COLO668 (cell line): ENCODE measurements at regions not wholly inside any gene's neighbourhood (a gene's known extent, or its start where the extent isn't known, plus 50 kb on each side); places are given as distances from the start of the nearest gene placed in this dataset.
A peak's percentile ranks its signal among the peaks of the same experiment; 100 is the strongest.

Experiments
- DNase-seq: peaks from one replicate; lab custom pipeline; 2025; ENCODE audit not compliant: unreplicated experiment; lab: John Stamatoyannopoulos, UW

DNA sequence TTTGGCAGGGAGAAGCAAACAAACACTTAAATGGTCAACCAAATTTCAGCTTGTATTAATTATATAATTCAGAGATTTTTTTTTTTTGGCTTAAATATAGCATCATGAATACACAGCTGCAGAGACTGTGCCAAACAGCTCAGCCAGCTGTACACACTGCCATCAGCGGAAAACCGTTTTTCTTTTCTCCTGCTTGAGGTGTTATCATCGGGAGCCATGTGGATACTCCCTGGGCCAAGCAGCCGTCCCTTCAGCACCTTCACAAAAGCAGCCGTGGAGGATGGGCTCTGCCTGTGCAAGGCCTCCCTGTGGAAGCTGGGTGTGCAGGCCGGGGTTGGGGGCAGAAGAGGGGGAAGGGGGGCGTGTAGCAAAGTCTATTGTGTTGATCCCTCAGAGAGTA is 85.0 kb downstream of the NUF2 start:
- DNase-seq, result no peak

DNA sequence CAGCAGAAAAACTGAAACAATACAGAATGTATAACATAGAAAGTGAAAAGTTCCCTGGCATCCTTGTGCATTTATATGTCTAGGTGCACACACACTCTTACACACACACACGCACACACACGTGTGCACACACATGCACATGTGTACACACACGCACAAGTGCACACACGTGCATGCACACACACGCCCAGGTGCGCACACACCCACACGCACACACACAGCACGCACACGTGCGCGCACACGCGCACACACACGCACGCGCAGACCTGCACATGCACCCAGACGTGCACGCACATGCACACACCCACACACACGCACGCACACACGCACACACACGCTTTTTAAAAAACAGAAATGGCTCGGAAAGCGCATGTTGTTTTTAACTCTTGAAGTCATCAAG is 86.5 kb downstream of the NUF2 start:
- no peak for DNase-seq

DNA sequence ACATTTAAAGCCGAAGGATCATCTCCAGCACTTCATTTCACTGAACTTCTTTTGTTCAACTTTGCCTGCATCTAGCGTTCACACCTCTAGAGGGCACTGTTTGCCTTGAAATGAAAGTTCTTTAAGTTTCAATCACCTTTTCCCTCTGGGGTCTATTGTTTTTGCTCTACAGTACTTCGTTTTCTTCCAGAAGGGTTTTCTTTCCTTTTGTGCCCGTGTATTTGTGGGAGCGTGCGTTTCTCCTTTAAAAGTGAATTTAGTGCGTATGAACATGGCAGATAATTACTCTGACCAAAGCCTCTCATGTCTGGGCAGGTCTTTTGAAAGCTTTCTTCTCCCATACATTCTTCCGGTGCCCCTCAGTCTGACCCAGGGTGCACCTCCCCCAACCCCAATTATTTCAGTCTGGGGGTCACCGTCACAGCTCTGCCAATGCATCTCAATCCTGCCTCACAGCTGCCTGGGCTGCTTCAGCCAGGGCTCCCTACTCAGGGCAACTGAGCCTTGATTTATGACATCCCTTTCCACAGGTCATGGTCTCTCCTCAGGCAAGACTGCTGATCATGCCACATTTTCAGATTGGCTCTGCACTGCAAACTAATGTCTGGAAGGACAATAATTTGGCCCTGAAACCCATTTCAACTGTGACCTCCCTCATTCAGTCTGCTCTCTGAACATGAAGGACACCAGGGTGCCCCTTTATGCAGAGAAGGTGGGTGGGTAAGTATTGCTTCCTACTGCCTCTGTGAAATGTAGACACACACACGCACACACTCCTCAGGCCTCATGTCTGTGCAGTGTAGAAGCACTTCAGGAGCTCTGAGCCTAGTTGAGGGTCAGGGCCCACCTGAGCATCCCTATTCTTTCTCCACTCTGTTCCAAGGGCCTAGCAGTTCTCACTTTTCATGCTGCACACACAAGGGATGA is 88.6 kb downstream of the NUF2 start:
- DNase-seq, result peak; percentile 79

DNA sequence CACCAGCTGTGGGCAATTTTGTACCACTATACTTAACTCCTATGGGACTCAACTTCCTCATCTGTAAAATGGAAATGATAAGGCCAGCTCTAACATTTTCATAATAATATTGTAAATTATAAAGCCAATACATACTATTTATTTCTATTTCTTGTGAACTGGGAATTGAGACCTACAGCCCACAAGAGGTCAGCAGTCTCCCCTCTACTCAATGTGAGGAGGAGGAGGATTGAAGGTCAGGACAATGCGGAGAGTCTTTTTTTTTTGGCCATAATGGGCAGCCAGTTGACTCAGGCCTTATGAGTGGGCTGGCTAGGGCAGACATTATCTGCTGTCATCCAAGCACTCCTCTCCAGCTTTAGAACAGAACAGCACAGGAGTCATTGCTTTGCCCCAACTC is 90.5 kb downstream of the NUF2 start:
- DNase-seq, result no peak

DNA sequence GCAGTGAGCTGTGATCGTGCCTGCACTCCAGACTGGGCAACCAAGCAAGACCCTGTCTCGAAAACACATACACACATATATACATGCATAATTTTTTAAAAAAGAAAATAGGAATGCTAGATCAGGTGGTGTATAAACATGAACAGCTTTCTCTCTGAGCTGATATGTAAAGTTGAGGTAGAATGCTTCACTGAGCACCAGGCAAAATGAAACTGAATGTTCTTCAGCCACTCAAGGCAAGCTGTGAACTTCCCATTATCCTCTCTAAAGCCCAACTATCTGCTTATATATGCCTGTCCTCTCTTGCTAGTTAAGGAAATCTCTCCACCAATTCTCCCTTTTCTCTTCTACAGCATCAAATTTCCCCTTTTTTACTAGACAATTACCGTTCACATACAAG is 93.0 kb downstream of the NUF2 start:
- no peak for DNase-seq

DNA sequence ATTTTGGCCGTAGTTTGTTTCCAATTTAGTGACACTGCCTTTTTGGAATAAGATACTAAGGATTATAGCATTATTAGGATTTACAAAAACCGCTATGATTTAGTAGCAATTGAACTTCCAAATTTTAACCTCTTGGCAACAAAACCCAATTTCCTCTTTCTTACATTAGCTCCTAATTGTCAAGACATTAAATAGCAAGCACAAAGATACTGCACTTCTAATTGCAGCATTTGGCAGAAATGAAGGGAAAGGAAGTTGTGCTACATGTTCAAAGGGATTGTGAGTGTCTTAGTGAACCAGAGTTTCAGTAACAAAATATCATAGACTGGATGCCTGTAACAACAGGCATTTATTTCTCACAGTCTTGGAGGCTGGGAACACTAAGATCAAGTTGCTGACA is 99.9 kb downstream of the NUF2 start:
- no peak for DNase-seq

DNA sequence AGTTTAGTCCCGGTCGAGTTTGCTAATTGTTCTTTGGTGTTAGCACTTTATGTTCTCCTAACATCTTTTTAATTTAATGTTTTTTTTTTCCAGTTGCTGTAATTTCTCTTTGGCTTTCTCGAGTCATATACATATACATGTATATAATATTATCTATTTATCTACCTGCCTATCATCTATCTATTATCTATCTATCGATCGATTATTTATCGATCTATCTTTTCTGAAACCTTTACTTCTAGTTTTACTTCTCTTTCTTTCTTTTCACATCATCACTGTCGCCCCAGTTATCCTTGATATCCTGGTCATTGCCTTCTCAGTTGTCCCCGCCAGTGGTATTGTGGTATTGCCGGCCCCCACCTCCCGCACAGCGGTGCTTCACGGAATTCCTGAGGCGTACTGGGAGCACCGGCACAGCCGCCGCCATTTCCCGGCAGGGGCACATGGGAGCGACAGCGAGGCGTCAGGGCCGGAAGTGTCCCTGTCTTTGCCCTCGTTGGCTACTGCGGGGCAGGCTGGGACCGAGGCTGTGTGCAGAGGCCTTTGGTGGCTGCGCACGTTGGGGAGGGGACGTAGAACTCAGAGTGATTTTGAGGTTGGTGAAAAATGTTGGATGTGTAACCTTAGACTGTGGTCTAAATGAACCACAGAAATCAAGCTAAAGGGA is 101.1 kb downstream of the NUF2 start:
- no peak for DNase-seq

DNA sequence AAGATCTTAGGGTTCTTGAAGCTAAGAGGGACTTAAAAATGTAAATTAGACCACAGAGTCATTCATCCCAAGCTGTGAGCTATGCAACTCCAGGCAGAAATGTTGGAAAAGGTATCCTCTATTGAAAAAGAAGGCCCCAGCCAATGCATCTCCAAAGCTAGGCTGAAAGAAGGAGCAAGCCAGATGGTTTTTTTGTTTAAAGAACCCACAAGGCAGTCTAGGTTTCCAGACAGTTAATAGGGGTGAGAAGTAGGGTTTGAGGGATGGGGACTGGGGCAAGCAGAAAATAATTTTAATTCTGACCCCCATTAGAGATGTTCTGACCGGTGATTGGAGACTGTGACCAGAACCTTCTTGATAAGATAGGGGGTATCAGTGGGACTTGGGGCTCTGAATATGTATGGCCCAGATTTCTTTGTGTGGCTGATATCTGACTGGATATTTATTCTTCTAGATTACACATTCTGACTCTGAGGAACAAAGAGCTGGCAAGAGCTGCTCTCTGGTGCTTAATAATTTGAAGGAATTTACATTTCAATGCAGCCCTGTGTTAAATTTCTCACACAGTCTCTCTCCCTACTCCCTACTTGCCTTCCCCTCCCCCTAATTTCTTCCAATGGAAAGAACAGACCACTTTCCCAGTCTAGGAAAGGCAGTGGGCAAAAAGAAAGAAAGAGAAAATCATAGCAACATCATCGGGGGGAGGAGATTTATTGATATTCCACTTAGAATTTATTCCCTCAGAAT is 104.9 kb downstream of the NUF2 start:
- no peak for DNase-seq

DNA sequence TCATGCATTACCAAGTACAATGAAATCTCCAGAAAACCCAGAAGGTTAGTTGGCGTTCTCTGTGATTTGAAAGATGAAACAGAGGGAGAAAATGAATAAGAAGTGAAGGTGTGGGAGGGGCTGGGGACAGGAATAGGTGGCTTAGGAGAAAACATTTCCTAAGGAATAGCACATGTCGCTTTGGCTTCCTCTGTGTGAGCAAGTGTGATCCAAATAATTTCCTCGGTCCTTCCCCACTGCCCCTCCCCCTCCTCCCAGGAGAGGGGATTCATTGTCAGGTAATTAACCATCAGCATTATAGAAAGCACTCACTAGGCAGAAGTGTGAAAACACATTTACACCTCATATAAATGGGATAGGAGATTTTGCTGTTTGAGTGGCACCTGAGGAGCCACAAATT is 105.5 kb downstream of the NUF2 start:
- DNase-seq, result no peak

DNA sequence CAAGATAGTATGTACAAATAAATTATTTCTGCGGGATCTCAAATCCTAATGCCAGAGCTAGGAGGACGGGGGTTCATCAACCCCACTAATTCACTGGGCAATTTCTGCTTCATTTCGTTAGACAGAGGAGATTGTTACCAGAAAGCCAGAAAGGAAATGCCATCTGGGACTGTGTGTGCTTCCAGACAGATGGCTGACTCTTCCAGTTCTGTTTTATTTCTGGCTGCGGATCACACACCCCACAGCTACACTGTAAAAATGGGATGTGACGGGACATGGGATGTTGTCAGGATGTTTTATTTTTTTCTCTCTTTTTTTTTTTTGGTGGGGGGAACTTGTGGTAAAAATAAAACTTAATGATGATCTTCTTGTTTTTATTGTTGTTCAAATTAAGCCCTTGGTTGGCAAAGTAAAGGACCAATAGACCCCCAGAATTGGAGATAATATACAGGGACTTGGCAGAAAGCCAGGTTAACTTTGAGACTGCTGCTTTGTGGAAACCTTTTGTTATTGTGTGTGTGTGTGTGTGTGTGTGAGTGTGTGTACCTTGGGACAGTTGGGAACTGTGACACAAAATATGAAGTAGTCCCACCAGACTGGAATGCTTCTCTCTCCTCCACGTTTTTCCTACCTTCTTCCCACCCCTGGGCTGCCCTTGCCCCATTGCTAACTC is 114.5 kb downstream of the NUF2 start:
- DNase-seq, result no peak

DNA sequence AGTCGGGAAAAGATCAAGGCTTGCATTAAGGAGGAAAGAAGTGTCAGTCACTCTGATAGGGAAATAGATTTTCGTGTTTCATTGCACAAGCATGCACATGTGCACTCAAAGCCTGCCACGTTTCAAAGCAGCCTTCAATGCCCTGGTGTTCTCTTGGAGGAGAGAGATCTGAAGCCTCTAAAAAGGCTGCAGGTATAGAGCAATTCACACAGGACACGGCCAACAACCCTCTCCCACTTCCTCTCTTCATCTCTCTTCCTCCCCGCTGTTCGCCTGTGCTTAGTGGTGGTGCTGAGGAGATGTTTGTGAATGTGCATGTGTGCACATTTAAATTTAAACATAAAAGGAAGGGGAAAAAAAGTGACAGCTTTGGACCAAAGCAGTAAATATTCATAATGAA is 117.7 kb downstream of the NUF2 start:
- no peak for DNase-seq

DNA sequence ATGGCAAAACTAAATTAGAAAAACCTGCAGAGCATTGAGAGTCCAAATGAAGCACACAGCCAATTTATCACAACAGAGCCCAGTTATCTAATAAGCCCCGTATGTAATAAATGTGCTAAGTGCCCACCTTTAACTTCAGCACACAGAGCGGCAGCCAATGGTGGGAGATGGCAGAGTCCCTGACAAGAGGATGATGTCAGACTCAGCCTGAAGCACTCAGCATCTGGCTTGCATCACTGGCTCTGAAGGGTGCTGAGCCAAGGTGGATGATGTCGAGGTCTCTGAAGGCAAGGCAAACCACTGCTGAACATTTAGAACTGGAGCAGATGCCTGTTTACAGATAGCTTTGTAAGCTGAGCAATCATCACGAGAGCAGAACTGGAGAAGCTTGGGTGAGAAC is 118.3 kb downstream of the NUF2 start:
- DNase-seq, result peak; percentile 8

DNA sequence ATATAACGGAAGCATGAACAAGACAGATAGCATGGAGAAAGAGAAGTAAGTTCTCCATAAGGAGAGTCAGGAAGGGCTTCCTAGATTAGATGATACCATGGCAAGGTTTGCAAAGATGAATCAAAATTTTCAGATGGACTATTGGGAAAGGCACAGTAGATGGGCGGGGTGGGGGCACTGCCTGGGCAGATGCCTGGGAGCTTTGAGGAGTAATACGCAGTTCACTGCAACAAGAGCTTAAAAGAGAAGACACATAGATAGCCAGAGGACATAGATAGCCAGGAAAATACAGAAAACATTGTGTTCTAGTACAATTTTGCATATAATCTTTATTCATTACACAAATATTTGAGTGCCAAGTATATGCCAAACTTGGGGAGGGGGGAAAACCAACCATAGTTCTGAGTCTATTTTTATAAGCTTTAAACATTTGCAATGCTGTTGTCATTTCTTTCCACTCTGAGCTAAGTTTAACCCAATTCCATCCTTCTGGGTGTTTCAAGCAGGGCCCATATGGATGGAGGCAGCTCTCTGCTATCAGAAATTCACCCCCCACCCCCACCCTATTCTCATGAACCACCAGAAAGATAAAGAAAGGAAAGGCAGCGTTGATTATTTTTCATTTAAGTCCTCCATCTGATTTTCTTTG is 120.6 kb downstream of the NUF2 start:
- DNase-seq, result no peak

DNA sequence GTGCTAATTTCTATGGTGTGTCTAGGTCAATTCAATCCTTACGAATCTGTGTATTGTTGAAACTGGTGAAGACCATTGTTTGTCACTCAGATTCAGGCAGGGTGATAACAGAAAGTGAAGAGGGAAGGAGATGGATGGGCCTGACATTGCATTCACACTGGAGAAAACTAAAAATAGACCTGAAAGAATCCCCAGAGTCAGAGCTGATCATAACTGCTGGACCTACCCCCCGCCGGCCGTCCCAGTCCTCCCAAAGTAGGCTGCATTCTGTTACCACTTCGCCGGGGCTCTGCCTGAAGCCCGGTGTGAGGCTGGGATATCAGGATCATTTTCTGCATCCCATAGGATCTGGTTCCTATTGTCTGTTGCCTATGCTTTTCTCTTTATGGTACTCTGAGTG is 121.1 kb downstream of the NUF2 start:
- DNase-seq, result peak; percentile 55

DNA sequence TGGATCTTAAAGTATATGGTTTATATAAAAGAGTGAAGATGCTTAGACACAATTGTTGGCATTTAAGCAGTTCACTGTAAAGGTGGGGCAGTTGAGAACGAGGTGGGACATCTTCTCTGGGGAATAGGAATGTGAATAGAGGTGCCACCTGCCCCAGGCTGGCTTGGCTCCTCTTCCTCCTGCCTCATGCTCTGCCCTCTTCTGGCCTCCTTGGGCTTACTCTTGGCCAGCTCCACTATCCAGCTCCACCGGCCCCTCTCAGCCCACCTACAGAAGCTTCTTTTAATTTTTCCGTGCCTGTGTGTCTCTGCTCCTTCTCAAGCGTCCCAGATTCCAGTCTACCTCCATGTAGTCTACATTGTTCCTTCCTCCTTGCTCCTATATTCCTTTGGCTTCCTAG is 122.1 kb downstream of the NUF2 start:
- DNase-seq, result peak; percentile 11

DNA sequence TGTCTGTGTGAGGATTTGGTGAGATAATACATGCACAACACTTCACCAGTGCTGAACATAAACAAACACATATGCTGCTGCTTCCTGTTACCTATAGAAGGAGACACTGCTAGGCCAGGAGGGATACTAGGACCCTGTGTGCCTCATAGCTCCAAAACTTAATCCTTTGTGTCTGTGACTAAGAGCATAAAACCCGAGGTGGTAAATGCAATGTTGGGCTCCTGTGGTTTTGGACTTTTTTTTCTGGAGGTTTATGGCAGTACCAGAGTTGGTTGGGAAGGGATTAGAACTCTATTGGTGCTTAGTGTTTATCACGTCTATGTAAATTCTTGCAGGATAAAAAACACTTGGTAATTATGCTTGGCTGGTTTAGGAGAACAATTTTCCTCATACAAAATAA is 122.9 kb downstream of the NUF2 start:
- no peak for DNase-seq

DNA sequence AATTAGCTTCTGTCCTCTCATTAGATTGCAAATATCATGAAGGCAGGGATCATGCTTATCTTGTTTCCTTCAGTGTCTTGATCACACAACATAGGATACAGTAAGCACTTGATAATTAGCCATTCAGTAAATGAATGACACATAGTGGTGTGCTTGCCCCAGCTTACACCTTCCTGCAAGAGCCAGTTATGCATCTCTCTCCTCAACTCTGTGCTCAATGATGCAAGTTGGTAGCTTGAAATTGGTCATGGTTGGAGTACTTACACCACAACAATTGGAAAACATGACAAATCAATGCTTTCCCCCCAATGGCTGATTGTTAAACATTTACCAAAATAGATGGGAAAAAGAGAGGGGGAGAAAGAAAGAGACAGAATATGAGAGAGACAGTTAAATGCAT is 129.2 kb downstream of the NUF2 start:
- no peak for DNase-seq

DNA sequence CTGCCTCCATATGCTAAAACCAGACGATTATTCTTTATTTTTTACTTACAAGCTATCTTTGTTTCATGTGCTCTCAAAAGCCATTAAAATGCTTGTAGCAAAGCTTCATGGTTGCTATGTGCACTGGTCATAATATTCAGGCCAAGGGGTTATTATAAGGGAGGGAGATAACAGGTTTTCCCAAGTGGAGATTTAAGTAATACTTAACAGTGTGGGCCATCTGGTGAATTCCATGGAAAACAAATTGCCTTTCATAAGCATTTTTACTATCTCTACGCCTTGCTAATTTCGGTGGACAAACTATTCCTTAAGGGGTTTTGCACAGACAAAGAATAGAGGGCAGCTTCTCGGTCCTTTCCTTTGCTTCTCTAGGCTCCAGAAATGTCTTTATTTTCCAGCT is 137.8 kb downstream of the NUF2 start:
- DNase-seq, result no peak

DNA sequence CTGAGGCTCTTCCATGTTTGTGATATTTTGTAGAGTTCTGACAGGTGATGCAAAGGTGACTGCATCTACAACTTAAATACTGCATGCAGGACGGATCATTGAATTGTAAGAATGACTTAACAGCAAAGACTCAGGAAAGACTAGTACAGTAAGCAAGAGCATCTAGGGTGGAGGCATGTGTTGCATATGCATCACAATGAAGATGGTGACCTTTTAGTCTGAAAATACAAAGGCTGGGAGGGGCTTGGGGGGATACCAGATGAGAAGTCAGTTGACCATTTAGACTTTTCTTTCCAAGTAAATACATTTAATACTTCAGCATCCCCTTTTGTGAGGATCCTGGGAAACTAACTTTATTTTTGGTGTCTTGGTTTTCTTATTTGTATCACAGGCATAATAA is 145.5 kb downstream of the NUF2 start:
- DNase-seq, result no peak

DNA sequence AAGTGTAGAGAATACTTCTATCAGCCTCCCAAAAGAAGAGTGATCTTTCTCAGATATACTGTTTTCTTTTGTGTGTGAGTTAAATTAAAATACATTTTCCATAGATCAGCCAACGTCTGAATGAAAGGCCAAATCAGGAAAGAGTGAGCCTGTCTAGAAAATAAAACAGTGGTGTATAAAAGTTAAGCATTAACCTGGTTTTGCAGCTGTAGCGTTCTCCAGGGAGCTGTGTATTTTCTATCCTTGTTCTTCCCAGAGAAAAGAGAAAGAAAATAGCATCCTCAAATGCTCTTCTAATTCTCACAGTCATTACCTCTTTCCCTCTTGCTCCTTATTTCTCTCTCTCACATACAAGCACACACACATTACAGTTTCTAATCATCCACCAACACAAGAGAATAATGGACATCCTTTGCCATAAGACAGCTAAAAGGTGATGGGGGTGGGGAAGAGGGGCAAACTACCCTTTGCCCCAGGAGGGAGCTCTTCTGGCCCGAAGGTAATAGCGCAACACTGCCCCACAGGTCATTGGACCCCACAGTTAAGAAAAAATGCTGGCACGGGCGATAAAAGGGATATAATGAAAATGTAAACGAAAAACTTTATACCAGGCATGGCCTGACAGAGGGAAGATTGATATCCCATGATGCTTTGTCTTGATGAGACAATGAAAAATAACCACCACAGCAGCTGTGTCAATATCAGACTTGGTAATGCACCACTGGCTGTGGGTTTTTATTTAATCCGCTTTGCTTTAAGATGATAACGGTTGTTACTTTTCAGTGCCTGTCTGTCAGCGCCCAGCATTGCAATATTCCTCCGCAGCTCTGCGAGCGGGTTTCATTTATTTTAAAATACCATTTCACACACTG is 150.3 kb downstream of the NUF2 start:
- peak; percentile 75 for DNase-seq
